ENCODE measurements at regions not wholly inside any gene's neighbourhood (a gene's known extent, or its start where the extent isn't known, plus 50 kb on each side); places are given as distances from the start of the nearest gene placed in this dataset.

DNA sequence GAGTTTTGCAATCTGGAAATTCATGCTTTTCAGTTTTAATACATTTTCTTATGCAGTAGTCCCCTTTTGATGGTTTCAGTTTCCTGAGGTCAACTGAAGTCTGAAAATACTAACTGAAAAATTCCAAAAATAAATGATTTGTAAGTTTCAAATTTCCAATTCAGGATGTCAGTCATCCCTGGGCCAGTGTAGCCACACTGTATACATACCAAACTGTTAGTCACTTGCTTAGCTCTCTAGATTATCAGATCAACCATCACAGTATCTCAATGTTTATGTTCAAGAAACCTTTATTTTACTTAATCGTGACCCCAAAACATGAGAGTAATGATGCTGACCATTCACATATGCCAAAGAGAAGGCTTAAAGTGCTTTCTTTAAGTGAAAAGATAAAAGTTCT, 715.5 kb downstream of the GBE1 start:
- no peak for DNase-seq (ENCODE audit: low spot score)

DNA sequence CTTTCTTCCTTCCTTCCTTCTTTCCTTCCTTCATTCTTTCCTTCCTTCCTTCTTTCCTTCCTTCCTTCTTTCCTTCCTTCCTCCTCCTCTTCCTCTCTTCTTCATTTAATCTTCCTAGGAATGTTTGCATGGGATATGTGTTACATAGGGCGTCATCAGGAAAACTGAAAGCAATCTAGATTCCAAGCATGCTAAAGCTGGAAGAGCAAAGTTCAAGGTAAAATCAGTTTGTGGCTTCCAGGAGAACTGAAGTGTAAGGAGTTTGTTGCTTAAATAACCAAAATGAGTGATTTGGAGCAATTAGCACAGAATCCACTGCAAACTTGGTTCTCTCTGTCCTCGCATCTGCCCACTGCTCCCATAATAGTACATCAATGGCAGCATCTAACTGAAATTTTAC, 716.2 kb downstream of the GBE1 start:
- DNase-seq (ENCODE audit: low spot score) = no peak

DNA sequence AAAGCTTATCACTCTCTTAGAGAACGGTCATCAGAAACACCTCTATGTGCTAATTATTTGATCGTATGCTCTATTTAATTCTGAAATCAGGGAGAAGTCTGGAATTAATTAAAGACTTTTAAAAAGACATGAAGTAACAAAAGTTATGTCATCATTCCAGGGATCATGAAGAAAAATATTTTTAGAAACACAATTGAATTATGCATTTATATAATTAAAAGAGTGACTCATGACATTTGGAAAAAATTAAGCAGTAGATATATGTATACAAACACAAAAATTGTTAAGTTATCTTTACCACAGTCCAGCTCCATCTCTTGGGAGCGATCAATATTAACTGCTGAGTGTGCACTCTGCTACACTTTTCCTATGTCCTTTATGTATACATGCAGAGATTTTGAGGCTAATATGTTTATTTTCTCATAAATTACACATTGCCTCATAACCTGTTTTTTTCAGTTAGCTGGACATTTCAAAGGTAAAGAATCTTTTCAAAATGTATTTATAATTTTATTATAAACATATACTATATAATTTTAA, 717.7 kb downstream of the GBE1 start:
- DNase-seq (ENCODE audit: low spot score) = no peak

DNA sequence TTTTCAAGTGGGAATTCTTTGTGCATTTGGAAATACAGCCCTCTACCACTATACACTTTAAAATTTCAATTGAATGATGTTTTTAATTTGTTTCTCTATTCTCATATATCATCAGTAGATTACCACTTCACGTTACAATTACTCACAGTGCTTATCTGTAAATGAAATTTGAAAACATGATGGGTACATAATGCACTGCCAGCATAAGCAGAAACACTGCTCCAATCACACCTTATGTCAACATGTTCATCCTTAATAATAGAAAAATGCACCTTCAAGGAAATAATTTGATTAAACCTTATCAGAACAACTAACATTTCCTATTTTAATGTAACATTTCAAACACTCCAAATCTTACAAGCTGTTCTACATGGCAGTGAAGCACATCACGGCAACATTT, 718.4 kb downstream of the GBE1 start:
- no peak for DNase-seq (ENCODE audit: low spot score)

DNA sequence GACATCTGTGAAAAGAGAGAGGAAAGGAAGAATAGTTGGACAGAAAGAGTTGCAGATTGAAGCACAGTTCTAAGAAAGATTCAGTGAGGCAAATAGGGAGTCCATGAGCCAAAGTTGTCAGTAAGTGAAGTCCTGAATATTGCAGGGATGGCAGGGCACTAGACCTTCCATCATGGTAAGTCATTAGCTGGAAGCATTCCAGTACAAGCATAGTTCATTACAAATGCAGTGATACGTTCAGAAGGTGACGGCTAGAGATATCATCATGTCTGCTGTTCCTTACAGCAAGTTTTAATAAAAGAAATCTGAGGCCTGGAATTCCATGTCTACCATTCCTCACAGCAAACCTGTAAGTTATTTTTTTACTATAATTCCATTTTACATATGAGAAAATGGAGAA, 720.1 kb downstream of the GBE1 start:
- no peak for DNase-seq (ENCODE audit: low spot score)

DNA sequence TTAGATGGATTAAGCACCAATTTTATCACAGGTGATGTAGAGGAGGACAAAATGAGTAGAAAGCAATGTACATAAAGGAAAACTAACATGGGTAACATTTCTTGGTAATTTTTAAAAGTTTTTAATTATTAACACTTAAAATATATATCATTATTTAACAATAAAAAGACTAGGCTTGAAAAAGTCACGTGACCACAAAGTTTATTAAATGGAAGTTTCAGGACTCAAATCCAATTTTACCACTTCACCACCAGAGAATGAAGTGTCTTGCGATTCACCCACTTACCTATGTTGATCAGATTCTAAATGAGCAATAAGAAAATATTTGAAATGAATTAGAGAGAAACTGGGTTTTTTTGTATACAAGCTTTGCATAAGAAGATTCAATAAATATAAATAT, 721.3 kb downstream of the GBE1 start:
- DNase-seq (ENCODE audit: low spot score) = no peak

DNA sequence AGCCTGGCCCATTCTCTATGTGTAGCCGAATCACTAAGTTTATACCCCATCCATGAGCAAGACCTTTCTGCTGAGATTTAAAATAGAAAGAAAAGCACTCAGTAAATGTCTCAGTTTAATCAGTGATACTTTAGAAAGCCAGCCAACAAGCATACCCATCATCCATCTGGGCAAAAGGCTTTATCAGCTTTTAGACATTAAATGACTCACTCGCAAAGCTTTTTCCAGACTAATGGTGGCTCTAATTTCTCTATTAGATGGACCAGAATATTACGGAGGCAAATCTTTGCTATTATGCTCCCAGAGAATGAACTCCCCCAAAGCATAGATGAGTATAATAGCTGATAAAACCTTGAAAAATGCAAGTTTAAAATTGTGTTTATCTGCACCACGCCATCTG, 727.8 kb downstream of the GBE1 start:
- no peak for DNase-seq (ENCODE audit: low spot score)

DNA sequence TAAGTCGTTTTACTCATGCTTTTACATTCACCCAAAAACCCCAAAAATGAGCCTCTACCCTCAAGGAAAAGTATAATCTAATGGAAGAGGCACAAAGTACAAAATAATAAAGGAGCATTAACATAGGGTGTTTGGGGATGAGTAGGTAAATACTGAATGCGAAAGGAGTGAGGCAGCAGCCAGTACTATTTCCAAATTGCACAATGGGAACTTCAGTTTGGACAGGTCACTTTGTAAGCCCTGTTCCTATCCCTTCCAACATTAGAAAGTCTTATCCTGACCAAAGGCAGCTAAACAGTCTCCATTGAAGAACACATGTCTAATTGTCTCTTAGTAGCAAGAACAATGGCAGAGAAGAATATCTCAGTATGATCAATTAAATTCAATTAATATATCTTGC, 728.3 kb downstream of the GBE1 start:
- no peak for DNase-seq (ENCODE audit: low spot score)

DNA sequence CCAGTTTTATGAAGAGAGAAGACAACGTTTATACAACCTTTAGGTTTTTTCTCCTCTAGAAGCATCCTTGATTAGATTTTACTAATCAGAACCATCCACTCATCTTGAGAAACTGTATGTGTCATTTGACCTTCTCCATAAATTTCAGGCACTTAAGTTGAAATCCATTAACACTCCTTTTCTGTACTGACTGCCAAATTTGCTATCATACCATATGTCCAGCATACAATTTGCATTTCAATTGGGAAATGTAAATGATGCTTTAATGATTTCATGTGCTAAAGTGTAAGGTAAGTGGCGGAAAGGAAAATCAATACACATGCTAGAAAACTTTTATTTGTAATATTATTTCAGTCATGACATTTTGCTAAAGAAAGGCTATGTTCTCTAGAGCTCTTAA, 731.6 kb downstream of the GBE1 start:
- no peak for DNase-seq (ENCODE audit: low spot score)

DNA sequence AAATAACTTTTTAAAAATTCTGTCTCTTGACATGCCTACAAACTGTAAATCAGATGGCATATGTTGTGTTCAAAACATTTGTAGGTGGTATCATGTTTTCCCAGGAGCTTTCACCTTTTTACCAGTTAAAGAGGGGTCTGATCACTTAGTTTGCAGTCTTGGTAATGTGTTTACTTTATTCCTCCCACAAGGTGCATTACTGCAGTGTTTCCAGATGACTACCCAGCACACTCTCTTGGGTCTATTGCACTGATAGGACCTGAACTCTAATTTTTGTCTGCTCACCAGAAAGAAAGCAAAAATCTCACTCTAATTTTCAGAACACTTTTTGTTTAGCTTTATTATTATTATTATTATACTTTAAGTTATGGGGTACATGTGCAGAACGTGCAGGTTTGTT, 734.1 kb downstream of the GBE1 start:
- DNase-seq (ENCODE audit: low spot score) = no peak

DNA sequence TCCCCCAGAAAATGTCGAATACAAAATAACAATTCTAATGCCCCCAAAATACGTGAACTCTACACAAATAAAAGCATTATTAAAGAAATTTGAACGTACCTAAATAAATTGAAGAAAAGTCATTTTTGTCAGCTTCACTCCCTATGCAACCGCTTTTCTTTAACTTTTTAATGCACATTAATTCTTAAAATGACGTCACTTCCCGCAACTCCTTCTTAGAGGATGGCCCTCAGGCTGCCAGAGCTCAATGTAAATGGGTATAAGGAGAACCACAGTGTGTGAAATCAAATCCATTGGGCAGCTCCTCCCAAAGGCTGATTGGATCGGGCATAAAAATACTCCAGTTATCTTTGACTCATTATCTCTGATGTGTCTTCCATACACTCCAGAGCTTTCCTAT, 736.9 kb downstream of the GBE1 start:
- DNase-seq (ENCODE audit: low spot score) = no peak

DNA sequence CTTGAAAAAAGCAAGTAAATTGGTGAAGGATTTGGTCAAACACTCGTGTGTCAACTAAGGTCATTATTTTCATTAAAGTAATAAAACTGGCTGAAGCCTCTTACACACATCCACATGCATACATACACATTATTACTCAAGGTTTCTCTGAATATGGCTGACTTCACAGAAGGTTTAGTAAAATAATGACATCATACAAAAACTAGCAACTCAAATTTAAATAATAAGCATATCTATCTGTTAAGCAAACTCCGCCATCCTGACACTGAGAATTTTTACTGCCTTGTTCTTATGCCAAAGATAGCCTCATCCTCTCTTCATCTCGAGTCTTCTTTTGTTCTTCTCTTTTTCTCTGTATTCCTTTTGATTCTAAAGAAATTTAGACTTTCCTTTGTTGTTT, 739.1 kb downstream of the GBE1 start:
- DNase-seq (ENCODE audit: low spot score) = no peak

DNA sequence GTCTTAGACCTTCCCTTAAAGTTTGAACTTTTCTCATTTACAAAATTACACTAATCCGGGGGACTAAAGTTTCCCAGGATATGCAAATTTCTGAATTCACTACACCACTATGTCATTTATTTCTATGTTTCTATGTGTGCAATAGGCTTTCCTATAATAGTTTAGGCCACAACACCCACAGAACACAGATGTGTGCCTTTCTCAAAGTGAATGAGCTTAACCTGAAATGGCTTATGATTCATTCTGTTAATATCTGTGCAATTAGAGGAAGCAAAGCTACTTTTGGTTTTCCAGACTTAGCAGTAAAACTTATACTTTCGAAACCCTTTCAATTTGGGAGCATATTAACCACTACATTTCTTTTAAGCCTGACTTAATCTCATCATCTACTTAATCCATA, 748.1 kb downstream of the GBE1 start:
- no peak for DNase-seq (ENCODE audit: low spot score)

DNA sequence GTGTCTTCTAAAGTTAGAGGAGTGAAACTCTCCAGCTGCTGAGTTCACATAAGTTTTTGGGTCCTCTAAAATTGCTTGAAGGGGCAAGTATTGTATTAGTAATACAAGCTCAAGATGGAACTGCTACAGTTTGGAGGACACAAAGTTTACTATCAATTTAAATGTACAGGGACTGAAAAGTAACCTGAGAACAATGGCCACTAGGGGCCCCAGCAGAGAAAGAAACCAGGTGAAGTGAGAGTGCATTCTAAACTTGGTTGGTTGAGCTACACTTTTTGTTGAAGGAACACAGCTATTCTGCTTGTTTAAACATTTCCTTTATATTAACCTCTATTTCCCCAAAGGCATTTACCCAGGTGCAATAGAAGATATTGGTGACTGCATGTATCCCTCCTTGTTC, 755.5 kb downstream of the GBE1 start:
- no peak for DNase-seq (ENCODE audit: low spot score)

DNA sequence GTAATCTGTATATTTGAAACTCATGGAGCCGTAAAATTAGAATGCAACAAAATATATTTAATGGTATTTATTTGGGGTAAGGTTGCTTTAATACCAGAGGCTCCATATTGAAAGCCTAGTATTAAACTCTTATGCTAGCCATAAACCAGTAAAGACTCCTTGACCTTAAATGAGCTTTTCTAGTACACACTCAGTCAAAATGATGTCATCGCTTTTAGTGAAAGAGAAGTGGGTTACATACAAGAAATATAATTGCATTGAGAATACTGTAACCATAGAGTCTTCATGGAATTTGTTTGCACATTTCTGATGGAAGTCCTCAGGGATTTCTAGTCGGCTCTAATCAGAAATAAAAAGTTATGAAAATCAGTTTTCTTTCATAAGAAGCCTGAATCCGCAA, 757.6 kb downstream of the GBE1 start:
- DNase-seq (ENCODE audit: low spot score) = no peak

DNA sequence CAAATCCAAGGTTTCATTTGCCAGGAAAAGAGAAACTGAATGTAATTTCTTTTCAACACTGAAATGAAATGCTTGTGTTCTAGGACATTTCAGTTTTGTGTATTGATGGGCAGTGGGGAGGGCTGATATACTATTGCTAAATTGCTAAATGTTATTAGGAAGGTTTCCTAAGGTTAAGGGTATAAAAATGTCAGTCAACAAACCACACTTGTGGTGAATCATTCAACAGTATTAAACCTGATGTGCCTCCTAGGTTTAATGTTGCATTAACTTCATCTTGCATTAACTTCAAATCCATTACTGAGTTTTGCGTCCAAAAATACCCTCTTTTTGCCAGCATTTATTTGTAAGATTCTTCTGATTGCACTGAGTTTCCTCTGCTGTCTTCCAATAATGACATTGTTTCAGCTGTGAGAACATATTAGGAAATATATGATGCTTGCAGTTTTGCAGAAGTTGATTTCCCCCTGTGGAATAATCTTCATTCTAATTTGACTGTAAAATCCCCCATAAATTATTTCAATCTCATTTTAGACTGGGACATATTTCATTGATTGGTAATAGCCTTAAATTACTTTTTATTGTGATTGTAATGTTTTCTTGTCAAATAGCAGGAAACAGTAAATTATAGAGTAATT, 758.3 kb downstream of the GBE1 start:
- DNase-seq (ENCODE audit: low spot score) = no peak

DNA sequence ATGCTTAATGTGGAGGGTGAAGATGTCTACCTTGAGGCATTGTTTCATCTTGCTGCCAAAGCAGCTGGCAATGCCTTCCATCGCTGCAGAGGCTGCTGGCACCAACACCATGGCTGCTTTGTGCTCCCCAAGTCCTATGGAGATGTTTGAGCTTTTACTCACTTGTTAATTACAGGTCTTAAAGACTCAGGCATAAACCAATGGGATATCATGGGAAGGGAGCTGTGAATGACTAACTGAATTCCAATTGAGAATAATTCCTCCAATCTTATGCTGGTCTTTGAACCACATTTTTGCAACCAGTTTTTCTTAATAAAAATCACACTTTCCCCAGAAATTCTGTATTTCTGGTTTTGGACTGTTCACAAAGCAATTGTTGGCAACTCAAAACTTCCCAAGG, 762.0 kb downstream of the GBE1 start:
- no peak for DNase-seq (ENCODE audit: low spot score)

DNA sequence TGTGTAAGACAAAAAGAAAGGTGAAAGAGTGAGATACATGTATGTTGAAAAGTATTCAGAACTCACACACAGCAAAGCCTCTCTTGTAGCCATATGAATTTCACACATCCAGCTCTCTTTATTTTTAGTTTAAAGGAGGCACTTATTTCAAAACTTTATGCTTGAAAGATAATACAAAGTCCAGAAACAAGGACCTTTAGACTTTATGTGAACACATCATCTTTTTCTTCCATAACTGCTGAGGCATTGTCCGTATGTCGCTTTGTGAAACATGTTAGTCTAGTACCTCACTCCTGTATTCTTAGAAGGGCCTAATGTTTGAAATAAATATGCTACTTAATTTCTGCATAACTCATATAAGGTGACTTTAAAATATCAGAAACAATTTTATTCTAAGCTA, 763.4 kb downstream of the GBE1 start:
- no peak for DNase-seq (ENCODE audit: low spot score)

DNA sequence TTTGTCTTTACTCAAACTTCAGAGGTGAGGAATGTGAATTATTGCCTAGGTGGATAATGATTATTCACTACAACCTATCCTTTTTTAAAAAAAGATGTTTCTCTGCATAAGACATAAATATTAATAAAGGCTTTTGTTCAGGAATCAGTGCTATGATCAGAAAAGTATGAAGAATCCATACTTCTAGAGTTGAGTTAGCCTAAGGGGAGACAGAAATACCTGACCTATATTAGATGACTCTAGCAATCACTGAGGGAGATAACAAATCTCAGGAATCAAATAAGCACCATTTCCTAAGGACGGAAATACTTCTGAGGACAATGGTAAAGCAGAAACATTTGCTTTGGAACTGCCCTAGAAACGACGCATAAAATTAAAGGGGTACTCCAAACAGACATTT, 763.8 kb downstream of the GBE1 start:
- DNase-seq (ENCODE audit: low spot score) = no peak

DNA sequence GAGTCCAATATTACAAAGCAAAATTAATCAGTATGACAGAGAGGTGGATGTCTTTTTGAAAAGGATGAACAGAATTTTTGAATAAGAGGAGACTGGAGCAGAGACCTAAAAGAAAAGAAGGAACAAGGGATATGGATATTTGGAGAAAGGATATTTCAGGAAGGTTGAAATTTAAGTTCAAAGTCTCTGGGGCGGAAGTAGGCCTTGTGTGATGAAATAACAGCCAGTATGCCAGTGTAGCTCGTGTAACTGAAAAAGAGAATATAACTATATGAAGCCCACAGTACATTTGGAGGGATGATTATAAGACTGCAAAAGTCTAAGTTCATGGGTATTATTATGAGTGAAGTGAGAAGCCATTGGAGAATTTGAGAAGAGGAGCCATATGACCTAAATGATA, 766.7 kb downstream of the GBE1 start:
- DNase-seq (ENCODE audit: low spot score) = no peak

DNA sequence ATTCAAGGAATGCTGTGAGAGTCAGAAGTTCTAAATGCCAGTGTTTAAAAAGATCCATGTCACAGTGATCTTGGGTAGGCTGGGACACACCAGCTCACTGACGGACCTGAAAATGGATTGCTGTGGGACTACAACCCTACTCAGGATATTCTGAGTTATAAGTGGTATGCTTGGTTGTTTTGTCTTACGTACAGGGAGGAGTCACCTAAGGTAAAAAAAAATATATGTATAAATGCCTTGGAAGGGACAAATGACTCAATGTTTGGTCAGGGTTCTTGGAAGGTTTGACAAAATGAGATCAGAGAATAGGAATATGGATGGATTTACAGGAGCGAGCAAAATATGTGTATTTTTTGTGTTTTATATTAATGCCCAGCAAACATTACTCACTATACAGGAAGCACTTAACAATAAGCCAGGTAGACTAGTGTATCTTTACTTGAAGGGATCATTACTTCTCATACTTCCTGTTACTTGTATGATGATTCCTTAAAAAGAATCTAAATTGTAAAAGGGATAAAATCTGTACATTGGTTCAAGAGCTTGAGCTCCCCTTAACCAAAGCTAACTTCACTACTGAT, 767.3 kb downstream of the GBE1 start:
- no peak for DNase-seq (ENCODE audit: low spot score)

DNA sequence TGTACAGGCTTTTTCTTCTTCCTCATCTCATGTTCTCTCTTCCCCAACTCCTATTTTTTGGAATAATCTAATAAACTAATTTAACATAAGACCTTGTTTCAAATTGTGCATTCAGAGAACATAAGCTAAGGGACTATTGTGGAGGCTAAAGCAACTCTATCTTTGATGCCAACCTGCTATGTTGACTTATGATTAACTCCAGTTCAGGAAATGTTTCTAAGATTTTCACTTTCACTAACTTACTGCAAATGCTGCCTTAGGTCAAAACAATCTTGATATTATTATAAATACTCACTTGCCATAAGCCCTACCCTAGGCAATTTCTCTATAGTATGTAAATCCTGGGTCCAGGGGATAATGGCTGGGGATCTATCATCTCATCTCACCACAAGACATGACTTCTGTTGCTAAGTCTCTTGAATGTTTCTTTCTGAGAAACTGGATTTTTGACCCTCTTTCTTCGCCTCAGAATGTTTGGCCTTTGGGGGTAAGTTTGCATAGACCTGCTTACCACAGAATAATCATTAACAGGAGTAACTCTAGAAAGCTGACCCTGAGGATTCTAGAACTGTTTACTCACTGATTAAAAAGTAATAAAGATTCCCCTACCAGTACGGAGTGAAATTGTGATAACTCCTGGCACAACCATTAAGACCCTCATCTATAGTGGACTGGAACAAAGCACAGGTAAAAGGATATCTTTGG, 768.1 kb downstream of the GBE1 start:
- DNase-seq (ENCODE audit: low spot score) = no peak

DNA sequence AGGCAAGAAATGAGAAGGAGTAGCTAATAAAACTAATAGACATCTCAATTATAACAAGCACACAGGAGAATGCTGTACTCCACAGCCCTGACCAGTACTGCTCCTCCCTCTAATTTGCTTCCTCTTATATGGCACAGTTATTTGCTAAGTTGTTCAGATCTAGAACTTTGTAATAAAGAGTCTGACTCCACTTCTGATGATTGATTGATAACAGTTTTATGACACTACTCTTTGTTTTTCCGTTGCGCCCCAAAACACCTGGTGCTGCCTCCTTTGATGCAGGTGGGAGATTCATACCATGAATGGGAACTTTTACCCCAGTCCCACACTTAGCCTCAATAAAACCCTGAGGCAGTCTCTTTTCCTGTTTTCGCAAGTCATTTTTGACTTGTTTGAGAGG, 777.7 kb downstream of the GBE1 start:
- no peak for DNase-seq (ENCODE audit: low spot score)
